WI38 (cell line): ENCODE measurements at regions not wholly inside any gene's neighbourhood (a gene's known extent, or its start where the extent isn't known, plus 50 kb on each side); places are given as distances from the start of the nearest gene placed in this dataset.

ENCODE experiments used
- H3K4me3 ChIP-seq: 2 replicates; pipeline ENCODE4 v1.5.1; 2011; ENCODE audit warnings: low read depth, mild to moderate bottlenecking, control low read depth, low read length
- TF ChIP-seq, protein P1 (sequence below): IDR thresholded peaks from 2 replicates; pipeline ENCODE4 v1.5.1; 2012; ENCODE audit warnings: low read depth, mild to moderate bottlenecking, control low read depth, low read length

DNA sequence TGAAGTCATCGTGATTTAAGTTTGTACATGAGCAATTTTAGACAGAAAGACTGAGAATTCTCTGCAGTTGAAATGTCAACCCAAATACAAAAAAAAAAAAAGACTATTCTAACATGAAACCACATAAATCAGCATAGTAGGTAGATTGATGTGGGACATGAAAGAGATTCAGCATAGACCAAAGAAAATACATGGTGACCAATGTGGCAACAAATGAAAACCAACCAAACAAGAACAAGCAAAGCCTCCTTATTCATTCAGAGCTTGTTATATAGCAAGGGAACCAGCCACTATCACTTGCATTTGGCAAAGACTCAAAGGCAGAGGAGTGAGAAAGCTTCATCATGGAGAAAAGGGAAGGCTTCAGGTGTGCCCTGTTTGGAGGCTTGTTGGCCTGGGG is 144.4 kb upstream of the TMPO start:
- TF ChIP-seq, protein P1, sequence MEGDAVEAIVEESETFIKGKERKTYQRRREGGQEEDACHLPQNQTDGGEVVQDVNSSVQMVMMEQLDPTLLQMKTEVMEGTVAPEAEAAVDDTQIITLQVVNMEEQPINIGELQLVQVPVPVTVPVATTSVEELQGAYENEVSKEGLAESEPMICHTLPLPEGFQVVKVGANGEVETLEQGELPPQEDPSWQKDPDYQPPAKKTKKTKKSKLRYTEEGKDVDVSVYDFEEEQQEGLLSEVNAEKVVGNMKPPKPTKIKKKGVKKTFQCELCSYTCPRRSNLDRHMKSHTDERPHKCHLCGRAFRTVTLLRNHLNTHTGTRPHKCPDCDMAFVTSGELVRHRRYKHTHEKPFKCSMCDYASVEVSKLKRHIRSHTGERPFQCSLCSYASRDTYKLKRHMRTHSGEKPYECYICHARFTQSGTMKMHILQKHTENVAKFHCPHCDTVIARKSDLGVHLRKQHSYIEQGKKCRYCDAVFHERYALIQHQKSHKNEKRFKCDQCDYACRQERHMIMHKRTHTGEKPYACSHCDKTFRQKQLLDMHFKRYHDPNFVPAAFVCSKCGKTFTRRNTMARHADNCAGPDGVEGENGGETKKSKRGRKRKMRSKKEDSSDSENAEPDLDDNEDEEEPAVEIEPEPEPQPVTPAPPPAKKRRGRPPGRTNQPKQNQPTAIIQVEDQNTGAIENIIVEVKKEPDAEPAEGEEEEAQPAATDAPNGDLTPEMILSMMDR: no peak
- no peak overlapping the region for H3K4me3 ChIP-seq

DNA sequence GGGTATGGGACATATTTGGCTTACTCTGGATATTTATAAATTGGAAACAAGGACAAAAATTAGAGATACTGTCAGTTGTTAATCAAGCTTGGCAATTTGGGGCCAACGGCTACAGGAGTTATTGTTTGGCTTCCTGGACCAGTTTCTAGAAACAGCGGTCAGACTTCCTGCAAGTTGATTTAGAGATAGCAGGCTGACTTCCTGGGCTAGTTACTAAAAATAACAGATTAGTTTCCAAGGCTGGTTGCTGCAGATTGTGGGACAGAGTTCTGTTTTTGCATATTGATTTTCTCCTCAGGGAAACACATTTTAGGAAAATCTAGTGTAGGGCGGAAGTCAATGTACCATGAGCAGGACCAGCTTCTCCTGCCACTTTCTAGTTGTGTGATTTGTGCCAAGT is 144.0 kb upstream of the TMPO start:
- TF ChIP-seq, protein P1: no peak
- H3K4me3 ChIP-seq: no peak overlapping the region

DNA sequence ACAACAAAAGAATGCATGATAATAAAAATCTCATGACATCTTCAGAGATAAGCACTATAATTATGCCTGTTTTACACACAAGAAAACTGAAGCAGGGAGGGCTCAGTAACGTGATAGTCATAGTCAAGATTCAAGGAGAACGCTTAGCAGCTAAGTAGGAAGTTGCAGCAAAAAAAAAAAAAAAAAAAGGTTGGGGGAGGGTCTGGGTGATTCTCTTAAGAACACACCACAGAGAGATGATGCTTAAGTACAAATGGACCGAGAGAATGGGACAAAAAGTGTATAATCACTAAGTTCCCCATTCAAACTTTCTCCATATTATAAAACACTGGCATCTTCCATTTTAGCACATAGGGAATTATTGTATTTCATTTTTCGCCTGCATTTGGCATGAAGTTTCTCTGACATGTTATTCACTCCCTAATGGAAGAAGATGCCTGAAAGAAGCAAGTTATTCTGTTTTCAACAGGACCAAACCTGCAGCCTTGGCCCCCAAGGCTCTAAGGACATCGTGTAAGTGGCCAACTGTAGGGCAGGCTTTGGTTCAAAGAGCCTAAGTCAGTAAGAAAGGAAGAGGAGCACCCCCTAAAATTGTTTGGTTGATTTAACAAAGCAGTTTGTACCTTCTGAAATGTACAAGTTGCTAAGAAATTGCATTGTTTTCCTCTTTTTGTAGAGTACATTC is 142.9 kb upstream of the TMPO start:
- no peak overlapping the region for H3K4me3 ChIP-seq
- TF ChIP-seq, protein P1: no peak

DNA sequence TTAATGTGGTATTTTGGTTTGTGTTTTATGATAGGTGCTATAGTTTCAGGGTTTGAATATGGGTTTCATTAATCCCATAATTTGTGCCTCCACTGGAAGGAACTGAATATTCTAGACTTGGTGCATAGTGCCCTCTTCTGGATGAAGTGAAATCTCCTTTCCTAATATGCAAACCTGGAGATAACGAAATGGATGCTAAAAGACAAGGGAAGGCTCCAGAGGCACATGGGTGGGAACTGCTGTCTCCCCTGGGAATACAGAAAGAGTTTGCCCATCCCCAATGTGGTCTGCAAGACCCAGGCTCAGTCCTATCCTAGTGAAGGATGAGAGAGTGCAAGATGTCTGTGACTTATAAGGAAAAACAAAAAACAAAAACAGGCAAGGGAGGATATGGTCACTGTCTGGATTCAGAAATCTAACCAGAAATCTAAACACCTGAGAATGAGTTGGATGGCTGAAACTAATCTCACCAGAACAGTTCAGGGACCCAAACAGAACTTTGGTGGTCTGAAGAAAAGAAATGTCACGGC is 142.3 kb upstream of the TMPO start:
- H3K4me3 ChIP-seq: no peak overlapping the region
- TF ChIP-seq, protein P1: peak; percentile 40; the same call in 1 of the 2 replicates

DNA sequence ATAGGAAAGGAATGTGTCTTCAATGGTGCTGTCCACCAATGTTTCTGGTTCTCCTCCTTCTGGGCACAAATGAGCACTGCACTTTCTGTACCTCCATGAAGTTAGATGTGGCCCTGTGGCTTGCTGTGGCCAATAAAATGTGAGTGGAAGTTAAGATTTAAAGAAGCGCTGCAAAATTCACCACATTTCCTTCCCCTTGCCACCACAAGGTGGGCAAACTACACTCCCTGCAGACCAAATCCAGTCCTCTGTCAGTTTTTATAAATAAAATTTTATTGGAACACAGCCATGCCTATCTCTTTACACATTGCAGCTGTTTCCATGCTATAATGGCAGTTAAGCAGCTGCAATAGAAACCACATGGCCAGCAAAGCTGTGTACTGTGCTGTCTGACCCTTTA is 141.4 kb upstream of the TMPO start:
- TF ChIP-seq, protein P1: 0 out of 2 replicates have a peak, but pooled peaks have one; percentile 4
- H3K4me3 ChIP-seq: no peak overlapping the region

DNA sequence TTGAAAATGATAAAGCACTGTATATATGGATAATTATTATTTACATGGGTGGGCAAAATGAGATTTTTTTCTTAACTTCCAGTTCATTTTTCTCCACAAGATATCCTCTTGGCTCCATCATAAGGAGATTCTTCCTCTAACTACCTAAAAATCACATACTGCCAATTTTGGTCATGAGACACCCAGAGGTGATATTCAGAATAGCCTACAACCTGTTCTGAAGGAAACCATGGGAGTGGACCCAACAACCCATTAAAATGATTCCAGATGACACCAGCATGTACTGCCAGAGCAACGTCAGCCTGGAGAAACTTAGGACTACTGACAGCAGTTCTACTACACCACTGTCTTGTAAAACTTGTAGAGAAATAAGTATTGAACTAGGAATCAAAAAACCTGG is 136.3 kb upstream of the TMPO start:
- TF ChIP-seq, protein P1: no peak

DNA sequence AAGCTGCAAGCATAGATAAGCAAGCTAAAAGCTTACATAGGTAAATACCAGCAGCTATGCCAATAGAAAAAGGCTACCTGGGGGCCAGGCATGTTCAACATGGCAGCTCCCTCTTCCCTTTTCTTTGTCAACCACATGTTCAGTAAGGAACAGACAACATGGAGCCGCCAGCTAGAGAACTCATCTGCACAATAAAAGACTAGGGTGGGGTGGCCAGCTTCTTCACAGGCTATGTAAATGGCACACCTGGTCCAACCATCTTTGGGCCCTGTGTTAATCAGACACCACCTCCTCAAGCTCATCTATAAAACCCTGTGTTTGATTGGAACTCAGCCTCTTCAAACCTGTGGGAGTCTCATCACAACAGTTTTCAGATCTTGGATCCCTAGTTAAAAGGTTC is 129.7 kb upstream of the TMPO start:
- no peak overlapping the region for H3K4me3 ChIP-seq
- TF ChIP-seq, protein P1: no peak

More for the DNA sequence above, 136.3 kb upstream of the TMPO start:
- H3K4me3 ChIP-seq: no peak overlapping the region
